ENCODE measurements at regions not wholly inside any gene's neighbourhood (a gene's known extent, or its start where the extent isn't known, plus 50 kb on each side); places are given as distances from the start of the nearest gene placed in this dataset.

DNA sequence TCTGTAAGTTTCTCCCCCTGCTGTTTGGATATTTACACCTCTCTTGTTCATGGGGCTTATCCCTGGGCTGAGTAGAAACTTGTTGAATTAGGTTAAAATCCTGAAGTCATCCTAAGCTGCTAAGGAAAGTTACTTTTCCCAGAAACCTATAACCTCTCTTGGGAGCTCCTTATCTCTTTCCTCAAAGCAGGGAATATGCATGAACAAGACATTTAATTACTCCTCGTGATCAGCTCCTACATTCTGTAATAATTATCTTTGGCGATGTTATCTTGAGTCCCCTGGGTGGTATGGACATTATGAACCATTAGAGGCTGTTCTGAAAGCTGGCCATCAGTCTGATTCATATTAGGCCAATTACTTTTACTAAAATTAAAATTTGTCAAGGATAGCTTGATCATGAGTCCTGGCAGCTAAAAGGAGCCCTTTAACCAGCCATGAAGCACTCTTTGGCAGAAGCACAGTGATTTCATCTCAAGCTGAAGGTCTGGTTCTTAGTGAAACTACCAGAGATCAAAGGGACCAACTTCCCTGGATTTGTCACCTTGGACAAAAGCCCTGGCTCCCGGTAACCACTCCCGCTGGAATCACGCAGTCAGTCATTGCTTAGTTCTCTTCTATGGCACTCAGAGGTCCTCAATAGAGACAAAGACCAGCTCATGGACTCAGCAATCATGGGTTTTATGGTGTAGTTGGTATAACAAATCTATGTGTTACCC is 811.8 kb downstream of the UQCRFS1 start (continued):
- TF ChIP-seq, protein P1, sequence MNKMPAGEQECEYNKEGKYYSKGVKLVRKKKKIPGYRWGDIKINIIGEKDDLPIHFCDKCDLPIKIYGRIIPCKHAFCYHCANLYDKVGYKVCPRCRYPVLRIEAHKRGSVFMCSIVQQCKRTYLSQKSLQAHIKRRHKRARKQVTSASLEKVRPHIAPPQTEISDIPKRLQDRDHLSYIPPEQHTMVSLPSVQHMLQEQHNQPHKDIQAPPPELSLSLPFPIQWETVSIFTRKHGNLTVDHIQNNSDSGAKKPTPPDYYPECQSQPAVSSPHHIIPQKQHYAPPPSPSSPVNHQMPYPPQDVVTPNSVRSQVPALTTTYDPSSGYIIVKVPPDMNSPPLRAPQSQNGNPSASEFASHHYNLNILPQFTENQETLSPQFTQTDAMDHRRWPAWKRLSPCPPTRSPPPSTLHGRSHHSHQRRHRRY (tag by site-specific recombination; IDR thresholded peaks at IDR 0.05): no peak
- TF ChIP-seq, protein P2, sequence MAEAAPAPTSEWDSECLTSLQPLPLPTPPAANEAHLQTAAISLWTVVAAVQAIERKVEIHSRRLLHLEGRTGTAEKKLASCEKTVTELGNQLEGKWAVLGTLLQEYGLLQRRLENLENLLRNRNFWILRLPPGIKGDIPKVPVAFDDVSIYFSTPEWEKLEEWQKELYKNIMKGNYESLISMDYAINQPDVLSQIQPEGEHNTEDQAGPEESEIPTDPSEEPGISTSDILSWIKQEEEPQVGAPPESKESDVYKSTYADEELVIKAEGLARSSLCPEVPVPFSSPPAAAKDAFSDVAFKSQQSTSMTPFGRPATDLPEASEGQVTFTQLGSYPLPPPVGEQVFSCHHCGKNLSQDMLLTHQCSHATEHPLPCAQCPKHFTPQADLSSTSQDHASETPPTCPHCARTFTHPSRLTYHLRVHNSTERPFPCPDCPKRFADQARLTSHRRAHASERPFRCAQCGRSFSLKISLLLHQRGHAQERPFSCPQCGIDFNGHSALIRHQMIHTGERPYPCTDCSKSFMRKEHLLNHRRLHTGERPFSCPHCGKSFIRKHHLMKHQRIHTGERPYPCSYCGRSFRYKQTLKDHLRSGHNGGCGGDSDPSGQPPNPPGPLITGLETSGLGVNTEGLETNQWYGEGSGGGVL (tag by site-specific recombination; IDR thresholded peaks at IDR 0.05): no peak
- TF ChIP-seq ZNF121 (tag by site-specific recombination; IDR thresholded peaks at IDR 0.05) (no peak), GLI2 (tag by site-specific recombination; IDR thresholded peaks at IDR 0.05; ENCODE audit: borderline replicate concordance, low read depth) (peak; percentile 80; the same call in 1 of the 2 replicates), YY2 (tag by site-specific recombination; IDR thresholded peaks at IDR 0.05) (no peak), KLF8 (tag by site-specific recombination; IDR thresholded peaks at IDR 0.05) (peak; percentile 66; the same call in 1 of the 2 replicates), ZNF2 (tag by site-specific recombination; IDR thresholded peaks at IDR 0.05) (no peak), ZNF473 (tag by site-specific recombination; IDR thresholded peaks at IDR 0.05) (no peak), ZNF394 (tag by site-specific recombination; IDR thresholded peaks at IDR 0.05; ENCODE audit: borderline replicate concordance) (no peak; the same call in 1 of the 2 replicates), SCRT1 (tag by site-specific recombination; IDR thresholded peaks at IDR 0.05; ENCODE audit: borderline replicate concordance) (peak; percentile 94), ZNF341 (tag by site-specific recombination; IDR thresholded peaks at IDR 0.05; ENCODE audit: low read depth) (peak; percentile 43; the same call in 1 of the 2 replicates), ZNF791 (tag by site-specific recombination; IDR thresholded peaks at IDR 0.05) (no peak), ZFP3 (tag by site-specific recombination; IDR thresholded peaks at IDR 0.05; ENCODE audit: low read depth) (no peak), GLIS2 (tag by site-specific recombination; IDR thresholded peaks at IDR 0.05) (no peak), ZNF747 (tag by site-specific recombination; IDR thresholded peaks at IDR 0.05) (no peak), GLIS1 (tag by site-specific recombination; IDR thresholded peaks at IDR 0.05) (peak; percentile 91), ZNF76 (tag by site-specific recombination; IDR thresholded peaks at IDR 0.05; ENCODE audit: borderline replicate concordance, low read depth) (peak; percentile 43; the same call in 1 of the 2 replicates), ZNF658 (tag by site-specific recombination; IDR thresholded peaks at IDR 0.05) (no peak), ZNF354C (tag by site-specific recombination; IDR thresholded peaks at IDR 0.05; ENCODE audit: borderline replicate concordance, low read depth) (no peak), ZNF391 (tag by site-specific recombination; IDR thresholded peaks at IDR 0.05; ENCODE audit: borderline replicate concordance, low read depth) (peak; percentile 69; the same call in 1 of the 2 replicates)
- TF ChIP-seq, protein P3, sequence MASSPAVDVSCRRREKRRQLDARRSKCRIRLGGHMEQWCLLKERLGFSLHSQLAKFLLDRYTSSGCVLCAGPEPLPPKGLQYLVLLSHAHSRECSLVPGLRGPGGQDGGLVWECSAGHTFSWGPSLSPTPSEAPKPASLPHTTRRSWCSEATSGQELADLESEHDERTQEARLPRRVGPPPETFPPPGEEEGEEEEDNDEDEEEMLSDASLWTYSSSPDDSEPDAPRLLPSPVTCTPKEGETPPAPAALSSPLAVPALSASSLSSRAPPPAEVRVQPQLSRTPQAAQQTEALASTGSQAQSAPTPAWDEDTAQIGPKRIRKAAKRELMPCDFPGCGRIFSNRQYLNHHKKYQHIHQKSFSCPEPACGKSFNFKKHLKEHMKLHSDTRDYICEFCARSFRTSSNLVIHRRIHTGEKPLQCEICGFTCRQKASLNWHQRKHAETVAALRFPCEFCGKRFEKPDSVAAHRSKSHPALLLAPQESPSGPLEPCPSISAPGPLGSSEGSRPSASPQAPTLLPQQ (tag by site-specific recombination; IDR thresholded peaks at IDR 0.05): no peak
- TF ChIP-seq, protein P4, sequence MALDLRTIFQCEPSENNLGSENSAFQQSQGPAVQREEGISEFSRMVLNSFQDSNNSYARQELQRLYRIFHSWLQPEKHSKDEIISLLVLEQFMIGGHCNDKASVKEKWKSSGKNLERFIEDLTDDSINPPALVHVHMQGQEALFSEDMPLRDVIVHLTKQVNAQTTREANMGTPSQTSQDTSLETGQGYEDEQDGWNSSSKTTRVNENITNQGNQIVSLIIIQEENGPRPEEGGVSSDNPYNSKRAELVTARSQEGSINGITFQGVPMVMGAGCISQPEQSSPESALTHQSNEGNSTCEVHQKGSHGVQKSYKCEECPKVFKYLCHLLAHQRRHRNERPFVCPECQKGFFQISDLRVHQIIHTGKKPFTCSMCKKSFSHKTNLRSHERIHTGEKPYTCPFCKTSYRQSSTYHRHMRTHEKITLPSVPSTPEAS (tag by site-specific recombination; IDR thresholded peaks at IDR 0.05): no peak
- TF ChIP-seq, protein P5, sequence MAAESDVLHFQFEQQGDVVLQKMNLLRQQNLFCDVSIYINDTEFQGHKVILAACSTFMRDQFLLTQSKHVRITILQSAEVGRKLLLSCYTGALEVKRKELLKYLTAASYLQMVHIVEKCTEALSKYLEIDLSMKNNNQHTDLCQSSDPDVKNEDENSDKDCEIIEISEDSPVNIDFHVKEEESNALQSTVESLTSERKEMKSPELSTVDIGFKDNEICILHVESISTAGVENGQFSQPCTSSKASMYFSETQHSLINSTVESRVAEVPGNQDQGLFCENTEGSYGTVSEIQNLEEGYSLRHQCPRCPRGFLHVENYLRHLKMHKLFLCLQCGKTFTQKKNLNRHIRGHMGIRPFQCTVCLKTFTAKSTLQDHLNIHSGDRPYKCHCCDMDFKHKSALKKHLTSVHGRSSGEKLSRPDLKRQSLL (tag by site-specific recombination; IDR thresholded peaks at IDR 0.05): no peak
- TF ChIP-seq, protein P6, sequence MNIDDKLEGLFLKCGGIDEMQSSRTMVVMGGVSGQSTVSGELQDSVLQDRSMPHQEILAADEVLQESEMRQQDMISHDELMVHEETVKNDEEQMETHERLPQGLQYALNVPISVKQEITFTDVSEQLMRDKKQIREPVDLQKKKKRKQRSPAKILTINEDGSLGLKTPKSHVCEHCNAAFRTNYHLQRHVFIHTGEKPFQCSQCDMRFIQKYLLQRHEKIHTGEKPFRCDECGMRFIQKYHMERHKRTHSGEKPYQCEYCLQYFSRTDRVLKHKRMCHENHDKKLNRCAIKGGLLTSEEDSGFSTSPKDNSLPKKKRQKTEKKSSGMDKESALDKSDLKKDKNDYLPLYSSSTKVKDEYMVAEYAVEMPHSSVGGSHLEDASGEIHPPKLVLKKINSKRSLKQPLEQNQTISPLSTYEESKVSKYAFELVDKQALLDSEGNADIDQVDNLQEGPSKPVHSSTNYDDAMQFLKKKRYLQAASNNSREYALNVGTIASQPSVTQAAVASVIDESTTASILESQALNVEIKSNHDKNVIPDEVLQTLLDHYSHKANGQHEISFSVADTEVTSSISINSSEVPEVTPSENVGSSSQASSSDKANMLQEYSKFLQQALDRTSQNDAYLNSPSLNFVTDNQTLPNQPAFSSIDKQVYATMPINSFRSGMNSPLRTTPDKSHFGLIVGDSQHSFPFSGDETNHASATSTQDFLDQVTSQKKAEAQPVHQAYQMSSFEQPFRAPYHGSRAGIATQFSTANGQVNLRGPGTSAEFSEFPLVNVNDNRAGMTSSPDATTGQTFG (tag by site-specific recombination; IDR thresholded peaks at IDR 0.05; ENCODE audit: borderline replicate concordance): no peak
- TF ChIP-seq, protein P7, sequence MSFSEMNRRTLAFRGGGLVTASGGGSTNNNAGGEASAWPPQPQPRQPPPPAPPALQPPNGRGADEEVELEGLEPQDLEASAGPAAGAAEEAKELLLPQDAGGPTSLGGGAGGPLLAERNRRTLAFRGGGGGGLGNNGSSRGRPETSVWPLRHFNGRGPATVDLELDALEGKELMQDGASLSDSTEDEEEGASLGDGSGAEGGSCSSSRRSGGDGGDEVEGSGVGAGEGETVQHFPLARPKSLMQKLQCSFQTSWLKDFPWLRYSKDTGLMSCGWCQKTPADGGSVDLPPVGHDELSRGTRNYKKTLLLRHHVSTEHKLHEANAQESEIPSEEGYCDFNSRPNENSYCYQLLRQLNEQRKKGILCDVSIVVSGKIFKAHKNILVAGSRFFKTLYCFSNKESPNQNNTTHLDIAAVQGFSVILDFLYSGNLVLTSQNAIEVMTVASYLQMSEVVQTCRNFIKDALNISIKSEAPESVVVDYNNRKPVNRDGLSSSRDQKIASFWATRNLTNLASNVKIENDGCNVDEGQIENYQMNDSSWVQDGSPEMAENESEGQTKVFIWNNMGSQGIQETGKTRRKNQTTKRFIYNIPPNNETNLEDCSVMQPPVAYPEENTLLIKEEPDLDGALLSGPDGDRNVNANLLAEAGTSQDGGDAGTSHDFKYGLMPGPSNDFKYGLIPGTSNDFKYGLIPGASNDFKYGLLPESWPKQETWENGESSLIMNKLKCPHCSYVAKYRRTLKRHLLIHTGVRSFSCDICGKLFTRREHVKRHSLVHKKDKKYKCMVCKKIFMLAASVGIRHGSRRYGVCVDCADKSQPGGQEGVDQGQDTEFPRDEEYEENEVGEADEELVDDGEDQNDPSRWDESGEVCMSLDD (tag by site-specific recombination; IDR thresholded peaks at IDR 0.05): no peak
